GM21717 (cell line): ENCODE measurements at regions not wholly inside any gene's neighbourhood (a gene's known extent, or its start where the extent isn't known, plus 50 kb on each side); places are given as distances from the start of the nearest gene placed in this dataset.
A peak's percentile ranks its signal among the peaks of the same experiment; 100 is the strongest.
"Not testable (repeated sequence)": the region's sequence is repeated elsewhere in the genome, so short reads cannot be mapped to it uniquely, and the experiment has no call there.

Source experiments
- ATAC-seq: cut with Tn5 transposase; IDR thresholded peaks from one replicate; pipeline ENCODE4 v1.9.1; 2021; ENCODE audit warnings: mild to moderate bottlenecking, moderate library complexity; ENCODE audit not compliant: unreplicated experiment

DNA sequence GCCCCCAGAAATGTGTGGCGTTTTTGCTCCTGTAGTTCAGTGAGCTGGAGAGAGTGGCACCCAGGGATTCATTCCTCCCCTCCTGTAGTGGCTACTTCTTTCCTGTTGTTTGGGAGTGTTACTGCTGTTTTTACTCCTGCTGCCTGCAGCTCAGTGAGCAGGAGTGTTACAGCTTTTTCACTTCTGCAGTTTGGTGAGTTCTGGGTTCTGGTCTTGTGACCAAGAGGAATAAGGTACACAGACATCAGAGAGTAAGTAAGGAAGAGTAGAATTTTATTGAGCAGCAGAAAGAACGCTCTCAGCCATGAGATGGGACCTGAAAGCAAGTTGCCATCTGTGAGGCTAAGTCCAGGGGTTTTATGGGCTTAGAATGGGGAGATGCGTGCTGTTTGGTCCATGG lies 966.3 kb upstream of the CITED2 start:
- ATAC-seq: no peak

DNA sequence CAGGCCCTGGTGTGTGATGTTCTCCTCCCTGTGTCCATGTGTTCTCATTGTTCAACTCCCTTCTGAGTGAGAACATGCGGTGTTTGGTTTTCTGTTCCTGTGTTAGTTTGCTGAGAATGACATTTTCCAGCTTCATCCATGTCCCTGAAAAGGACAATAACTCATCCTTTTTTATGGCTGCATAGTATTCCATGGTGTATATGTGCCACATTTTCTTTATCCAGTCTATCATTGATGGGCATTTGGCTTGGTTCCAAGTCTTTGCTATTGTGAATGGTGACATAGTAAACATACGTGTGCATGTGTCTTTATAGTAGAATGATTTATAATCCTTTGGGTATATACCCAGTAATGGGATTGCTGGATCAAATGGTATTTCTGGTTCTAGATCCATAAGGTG lies 964.6 kb upstream of the CITED2 start:
- ATAC-seq: not testable (repeated sequence)

DNA sequence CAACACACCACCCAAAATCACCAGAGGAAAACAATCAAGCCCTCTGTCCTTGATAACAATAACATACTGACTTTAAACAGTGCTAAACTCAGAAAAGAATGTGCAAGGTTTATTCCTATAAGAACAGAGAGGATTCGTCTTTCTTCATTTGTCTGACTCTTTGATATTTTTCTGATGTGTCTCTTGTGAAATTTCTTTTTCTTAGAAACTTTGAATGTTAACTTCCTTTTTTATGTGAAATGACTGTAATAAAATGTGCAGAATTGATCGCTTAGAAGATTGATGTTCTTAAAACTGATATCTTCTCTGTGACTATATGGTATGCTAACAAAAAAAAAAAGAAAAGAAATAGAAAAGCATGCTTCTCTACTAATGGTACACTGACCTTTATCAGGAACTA lies 947.4 kb upstream of the CITED2 start:
- no peak for ATAC-seq

DNA sequence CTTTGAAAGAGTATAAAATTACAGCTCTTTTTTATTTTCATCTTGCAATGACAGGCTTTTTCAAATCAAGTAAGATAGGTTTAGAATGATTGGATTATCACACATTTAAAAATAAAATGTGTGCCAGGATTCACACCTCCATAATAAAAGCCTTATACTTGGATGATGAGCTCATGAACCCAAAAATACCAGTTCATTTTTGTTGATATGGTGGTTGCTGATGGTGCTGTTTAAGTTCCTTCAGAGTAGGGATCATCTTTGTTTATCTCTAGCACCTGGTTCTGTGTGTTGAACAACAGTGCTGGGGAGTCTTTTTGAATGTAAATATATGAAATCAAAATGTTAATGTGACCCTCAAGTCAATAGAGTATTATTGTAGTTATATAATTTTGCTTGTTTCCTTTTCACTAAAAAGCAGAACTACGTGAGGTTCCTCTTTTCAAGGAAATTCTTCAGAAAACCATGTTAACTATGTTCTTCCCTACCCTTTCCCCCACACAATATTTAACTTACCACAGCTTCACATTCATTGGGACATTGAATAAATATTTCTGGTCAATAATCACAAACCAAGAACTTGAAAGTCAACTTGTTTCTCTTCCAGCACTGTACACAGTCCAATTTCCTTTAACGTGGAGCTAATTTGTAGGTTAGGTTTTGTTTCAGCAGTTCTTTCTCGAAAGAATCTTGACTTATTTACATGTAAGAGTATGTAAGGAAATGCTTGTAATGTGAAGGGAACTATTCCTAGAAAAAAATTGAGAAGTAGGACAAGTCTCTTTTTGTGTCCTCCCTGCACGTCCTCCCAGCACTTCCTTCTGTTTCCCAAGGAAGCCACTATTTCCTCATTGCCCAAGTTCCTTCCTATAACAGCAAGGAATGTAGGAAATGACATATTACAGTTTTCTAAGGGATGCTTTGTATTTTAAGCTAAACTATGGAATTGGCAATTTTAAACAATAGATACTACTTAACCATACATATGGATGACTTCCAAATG lies 945.9 kb upstream of the CITED2 start:
- ATAC-seq: peak; percentile 39

DNA sequence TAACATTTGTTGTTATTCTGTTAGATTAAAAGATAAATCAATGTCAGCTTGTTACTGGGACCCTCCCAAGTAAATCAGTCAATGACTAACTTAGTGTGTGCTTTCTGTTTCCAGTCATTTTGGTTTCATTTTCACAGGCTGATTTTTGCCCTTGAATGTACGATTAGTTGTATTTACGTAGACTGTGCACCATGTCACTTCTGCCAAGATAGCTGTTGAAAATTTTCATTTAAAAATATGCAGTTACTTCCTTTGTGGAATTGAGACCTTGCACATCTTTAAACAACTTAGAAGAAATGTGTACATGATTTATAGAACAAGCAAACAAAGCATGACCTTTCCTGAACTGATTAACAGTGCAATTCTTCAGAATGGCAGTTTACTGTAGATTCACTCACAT lies 944.8 kb upstream of the CITED2 start:
- peak; percentile 94 for ATAC-seq

DNA sequence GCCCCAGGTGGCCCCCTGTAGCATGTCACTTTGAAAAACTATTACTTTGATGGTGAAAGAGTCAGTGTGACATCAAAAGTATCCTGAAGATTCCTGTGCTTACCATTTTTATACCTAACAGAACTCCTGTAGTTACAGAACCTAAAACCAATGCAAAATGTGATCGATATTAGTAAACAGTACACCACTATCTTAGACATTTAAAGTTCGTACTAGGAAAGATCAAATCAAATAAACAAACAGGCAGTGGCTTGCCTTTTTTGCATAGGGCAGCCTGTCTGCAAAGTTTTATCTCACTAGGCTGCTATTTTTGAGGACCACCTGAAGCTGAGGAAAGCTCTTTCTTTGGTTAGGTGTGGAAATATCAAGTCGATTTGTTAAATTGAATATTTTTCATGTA lies 944.0 kb upstream of the CITED2 start:
- no peak for ATAC-seq

DNA sequence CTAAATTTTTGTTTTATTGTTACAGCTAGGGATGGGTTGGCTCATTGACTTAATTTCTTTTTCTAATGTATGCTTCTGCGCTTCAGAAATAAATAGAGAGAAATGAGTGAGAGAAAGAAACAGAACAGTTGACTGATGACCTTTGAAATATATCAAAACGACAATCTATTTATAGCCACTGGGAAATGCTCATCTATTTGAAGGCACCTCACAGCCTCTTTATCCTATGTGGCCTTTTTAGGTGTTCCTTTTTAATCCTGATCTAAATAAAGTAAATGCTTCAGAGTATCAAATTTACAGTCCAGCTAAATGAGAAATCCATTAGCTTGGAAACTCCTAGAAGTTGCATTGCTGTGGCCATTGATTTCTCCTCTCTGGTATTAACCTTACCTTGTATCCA lies 943.5 kb upstream of the CITED2 start:
- no peak for ATAC-seq

DNA sequence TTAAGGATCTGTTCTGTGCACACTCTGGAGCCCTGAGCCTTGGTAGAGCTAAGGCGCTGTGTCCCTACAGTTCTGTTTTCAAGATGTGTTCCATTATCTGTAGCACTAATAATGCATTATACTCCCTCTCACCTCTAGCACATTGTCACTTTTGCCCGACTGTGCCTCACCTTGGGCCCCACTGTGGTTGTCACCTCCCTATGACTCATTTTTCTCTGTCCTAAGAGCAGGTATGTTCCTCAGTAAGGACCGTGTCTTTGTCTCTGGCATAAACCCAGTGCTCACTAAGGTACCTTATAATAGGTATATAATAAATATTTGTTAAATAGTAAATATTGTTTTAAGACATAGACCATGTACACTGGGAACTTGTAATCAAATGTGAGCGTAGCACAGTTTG lies 942.5 kb upstream of the CITED2 start:
- ATAC-seq: no peak

DNA sequence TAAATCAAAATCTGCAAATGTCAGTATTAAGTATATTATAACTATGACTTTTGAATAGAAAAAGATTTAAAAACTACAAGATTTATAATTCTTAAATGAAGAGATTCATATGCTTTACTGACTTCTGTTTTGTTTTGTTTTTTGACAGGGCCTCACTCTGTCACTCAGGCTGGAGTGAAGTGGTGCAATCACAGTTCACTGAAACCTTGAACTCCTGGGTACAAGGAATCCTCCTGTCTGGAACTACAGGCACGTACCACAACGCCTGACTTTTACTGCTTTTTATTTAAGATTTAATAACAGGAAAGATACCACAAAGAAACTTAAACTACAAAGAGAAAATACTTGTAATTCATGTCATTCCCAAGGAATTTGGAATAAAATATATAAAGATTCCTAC lies 940.2 kb upstream of the CITED2 start:
- ATAC-seq: no peak

DNA sequence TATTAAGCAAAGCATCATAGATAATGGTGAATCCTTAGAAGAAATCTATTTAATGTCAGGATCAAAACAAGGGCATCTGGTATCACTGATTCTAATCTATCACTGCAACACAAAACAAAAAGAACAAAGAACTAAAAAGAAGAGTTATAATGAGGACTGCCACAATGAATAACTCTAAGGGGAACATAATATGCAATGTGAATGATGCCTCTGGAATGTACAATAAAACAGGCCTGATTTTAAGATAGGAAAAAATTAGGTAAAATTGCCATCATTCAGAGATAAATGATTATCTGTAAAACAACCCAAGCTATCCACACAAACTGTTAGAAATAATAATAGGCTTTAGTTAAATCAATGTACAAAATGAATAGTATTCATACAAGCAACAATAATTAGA lies 936.7 kb upstream of the CITED2 start:
- ATAC-seq: no peak

DNA sequence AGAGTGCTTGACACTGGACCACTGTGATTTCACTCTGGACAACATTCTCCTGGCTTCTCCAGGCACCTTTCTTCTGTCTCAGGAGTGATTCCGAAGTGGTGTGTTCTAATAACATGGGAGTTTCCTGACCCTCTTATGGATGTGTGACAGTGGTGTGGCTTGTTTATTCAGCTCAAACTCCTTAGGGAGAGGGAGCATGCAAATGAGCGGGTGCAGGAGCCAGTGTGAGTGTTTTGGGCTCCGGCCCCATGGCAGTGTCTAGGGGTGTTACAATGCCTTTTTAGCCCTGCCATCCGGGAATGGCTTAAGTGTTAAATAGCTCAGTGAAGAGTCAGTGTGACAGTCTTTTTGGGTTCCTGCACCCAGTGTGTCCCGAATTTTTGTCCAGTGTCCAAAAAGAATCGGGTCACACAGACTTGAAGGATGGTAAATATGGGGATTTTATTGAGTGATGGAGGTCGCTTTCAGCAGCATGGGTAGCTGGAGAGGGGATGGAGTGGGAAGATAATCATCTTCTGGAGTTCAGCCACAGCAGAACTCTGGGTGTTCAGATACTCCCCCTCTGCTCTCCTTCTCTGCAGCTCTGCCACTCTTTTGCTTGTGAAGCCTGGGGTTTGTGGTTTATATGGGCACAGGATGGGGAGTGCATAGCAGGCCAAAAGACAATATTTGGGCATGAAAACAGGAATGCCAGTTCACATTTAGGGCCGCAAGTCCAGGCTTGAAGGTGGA lies 928.9 kb upstream of the CITED2 start:
- no peak for ATAC-seq

DNA sequence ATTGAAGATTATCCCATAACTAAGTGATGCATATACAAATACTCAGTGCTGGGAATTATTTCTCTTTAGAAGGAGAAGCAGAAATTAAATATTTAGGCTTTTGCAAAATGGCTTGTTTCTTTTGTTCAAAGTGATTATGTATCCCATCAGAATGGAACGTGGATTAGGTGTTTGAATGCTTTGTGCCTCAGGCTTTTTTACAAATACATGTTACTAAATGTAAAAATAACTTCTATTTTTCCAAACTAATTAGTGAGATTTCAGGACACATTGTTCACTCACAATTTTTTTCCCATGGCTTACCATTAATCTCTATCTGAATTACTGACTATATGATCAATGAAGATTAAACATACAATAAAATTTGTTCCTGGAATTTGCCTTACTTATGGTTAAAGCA lies 925.9 kb upstream of the CITED2 start:
- no peak for ATAC-seq

DNA sequence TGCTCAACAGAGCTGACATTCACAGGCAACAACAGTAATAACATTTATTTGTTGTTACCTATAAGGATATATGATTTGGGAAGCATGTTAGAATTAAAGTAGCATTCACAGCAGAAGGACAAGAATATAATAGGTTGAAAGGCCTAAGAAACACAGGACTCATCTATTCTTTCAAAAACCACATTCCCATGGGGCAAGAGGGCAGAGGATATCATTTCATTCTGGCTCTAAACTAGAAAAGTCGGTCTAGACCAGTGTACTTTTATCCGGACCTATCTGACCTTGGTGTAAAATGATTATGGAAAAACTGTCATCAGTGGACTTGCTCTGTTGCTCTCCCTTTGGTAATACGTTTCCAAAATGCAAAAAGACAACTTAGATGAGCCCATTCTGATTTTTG lies 914.7 kb upstream of the CITED2 start:
- ATAC-seq: no peak

DNA sequence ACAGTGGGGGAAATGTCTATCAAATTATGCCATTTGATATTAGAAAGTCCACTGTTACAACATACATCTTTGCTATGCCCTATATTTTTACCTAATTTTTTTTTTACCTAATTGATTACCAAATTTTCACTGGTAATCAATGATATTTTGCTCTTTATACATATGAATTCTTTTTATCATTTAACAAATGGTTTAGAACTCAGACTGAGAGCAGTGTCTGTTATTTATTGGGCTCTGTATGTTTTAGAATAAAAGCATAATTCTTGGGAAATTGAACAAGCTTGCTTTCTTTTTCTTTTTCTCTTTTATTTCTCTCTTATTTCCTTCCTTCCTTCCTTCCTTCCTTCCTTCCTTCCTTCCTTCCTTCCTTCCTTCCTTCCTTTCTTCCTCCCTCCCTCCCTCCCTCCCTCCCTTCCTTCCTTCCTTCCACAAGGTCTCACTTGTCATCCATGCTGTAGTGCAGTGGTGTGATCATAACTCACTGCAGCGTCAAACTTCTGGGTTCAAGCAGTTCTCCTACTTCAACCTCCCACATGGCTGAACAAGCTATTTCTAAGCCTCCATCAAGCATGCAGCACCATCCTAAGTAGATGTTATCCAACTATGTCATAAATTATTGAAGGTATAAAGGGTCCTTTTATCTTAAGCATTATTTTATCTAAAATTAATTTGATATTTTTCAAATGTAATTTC lies 911.7 kb upstream of the CITED2 start:
- no peak for ATAC-seq

DNA sequence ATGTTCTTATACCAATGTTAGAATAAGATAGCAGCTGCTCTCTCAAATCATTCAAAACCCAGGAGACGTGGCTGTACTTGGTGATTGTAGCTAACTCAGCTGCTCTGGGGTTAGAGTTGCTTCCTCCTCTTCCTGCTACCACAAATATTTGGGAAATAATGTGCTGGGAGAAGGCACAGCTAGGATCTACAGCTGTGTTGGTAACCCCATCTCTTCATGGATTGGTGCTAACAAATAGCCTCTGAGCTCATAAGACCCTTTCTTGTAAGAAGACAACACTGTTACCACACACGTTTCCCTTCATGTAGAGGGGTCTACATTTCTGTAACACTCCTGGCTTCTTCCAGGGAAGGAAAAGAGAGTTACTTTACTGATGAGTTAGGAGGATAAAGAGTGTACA lies 911.0 kb upstream of the CITED2 start:
- no peak for ATAC-seq

DNA sequence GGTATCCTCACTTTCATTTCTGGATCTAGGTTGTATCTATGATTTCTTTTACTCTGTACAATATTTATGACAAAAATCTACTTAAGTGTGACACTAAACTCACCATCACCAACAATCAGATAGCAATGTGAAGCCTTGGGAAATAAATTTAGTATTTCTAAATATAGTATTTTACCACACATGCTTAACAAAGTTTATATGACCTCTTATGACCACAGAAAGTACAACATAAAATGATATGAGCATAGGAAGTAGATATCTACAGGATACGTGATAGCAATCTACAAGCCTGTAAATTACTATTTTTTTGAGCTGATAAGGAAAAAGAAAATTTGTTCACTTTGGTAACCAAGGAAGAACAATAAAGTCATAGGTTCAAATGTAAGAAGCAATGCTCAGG lies 910.4 kb upstream of the CITED2 start:
- no peak for ATAC-seq

DNA sequence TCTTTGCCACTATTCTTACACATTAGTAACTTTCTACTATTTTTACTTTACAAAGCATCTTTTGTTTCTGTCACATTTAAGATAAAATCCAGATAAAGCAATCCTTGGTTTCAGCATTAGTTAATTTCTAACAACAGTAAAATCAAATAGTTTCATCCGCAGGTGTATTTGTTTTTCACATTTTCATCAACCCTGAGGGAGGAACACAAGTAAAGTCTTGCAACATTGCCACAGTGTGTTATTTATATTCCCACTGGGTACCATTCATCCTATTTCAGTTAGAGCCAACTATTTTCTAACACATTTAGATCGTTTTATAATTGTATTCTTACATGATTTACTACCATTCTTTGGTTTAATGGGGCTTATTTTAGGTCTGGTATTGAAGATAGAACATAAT lies 908.7 kb upstream of the CITED2 start:
- ATAC-seq: no peak

DNA sequence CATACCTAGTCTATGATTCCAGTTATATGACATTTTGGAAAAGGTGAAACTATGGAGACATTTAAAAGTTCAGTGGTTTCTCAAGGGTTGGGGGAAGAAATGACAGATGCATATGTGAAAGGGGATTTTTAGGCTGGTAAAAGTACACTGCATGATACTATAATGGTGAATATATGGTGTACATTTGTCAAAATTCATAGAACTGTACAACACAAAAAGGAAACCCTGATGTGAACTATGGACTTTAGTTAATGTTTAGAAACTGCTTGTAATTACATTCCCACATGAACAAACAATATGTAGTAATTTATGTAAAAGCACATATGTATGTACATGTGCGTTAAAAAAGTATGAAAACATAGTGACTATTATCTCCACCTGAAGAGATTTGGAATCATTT lies 907.3 kb upstream of the CITED2 start:
- ATAC-seq: no peak

DNA sequence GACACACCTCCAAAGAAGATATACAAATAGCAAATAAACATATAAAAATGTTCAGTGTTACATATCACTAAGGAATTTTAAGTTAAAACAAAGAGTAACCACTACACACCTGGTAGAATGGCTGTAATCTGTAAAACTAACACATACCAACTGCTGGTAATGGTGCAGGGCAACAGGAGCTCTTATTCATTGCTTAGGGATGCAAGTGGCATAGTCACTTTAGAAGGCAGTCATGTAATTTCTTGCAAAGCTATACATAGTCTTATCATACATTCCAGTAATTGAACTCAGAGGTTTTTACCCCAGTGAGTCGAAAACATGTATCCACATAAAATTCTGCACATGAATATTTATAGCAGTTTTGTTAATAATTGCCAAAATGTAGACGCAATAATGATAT lies 906.8 kb upstream of the CITED2 start:
- no peak for ATAC-seq

DNA sequence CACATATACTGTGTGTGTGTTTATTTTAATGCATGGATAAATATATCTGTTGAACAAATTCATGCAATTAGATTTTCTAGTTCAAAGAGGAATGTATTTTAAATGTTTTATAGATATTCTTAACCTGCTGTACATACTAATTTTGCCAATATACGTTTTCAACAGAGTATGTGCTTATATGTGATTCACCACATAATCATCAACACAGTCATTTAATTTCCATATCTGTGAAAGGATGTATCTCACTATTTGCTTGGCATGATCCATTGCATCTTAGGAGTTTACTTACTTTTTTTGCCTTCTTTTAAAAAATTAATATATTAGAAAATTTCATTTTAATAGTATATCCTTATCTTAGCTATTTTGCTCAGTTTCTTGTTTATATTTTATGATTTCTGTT lies 902.3 kb upstream of the CITED2 start:
- no peak for ATAC-seq

DNA sequence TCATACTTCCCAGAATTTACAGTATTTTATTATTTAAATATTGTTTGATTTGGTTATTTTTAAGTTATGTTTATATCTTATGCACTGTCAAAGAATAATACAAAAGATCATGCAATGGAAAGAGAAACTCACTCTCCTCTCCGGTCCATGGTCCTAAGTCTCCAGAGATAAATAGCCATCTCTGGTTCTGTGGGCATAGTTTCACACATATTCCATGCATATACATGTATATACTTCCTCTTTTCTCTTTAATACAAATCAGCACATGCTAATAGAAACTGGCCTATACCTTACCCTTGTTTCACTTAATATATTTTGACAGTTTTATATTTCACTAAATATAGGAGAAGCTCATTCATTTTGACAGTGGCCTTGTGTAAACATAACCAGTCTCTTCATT lies 901.7 kb upstream of the CITED2 start:
- ATAC-seq: no peak

DNA sequence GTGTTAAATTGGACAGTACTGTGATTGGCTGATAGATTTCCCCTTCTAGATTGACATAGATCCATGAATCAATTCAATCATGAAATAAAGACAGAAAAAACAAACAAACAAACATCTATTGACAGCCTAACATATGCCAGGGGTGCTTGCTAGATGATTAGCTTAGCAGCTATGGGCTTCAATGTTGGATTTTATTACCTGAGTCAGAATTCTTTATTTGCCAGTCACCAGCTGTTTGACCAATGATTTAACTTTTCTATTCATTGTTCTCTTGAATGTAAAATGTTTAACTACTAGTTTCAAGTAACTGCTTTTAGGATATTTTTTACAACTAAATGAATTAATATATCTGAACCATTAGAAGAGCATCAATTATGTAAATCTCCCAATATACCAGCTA lies 901.3 kb upstream of the CITED2 start:
- ATAC-seq: no peak
